Fibroblast of lung (primary cell): ENCODE measurements at regions not wholly inside any gene's neighbourhood (a gene's known extent, or its start where the extent isn't known, plus 50 kb on each side); places are given as distances from the start of the nearest gene placed in this dataset.

Source experiments
- EZH2 ChIP-seq: IDR thresholded peaks from 2 replicates; pipeline ENCODE4 v1.5.1; 2012; ENCODE audit warnings: low read length, control low read depth, mild to moderate bottlenecking; ENCODE audit errors: missing control alignments
- TF ChIP-seq, protein P1 (sequence below), 2 donors: IDR thresholded peaks in 1 of 2; conservative IDR thresholded peaks in 1 of 2; 1 replicate in 1 of 2; 2 replicates in 1 of 2; pipeline ENCODE4 v1.5.1; 2011 to 2012; ENCODE audit warnings: low read length in 2 of 2, control low read depth in 1 of 2, inconsistent platforms in 1 of 2, low read depth in 1 of 2, mild to moderate bottlenecking in 1 of 2

DNA sequence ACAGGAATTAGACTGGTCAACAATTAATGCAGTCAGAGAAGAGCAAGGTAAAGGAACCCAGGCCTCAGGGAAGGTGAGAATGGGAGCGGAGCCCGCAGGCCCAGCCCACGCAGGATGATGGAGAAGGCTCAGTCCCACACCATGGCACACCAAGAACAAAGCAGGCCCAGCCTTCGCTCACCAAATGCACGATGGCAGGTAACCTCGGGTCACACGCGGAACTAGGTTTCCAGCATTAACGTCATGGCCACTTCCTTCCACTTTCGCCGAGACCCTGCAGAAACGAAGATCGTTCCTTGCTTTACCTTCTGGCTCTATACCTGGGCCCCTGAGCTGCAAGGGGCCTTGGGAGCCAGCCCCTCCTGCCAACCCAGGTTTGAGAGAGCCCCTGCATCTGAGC is 240.2 kb upstream of the C1orf174 start:
- TF ChIP-seq, protein P1, sequence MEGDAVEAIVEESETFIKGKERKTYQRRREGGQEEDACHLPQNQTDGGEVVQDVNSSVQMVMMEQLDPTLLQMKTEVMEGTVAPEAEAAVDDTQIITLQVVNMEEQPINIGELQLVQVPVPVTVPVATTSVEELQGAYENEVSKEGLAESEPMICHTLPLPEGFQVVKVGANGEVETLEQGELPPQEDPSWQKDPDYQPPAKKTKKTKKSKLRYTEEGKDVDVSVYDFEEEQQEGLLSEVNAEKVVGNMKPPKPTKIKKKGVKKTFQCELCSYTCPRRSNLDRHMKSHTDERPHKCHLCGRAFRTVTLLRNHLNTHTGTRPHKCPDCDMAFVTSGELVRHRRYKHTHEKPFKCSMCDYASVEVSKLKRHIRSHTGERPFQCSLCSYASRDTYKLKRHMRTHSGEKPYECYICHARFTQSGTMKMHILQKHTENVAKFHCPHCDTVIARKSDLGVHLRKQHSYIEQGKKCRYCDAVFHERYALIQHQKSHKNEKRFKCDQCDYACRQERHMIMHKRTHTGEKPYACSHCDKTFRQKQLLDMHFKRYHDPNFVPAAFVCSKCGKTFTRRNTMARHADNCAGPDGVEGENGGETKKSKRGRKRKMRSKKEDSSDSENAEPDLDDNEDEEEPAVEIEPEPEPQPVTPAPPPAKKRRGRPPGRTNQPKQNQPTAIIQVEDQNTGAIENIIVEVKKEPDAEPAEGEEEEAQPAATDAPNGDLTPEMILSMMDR (conservative IDR thresholded peaks at IDR 0.05 in 1 of 2, IDR thresholded peaks at IDR 0.05 in 1 of 2; ENCODE audit: low read depth in 1 of 2, low read length in 2 of 2) = no peak
- no peak for TF ChIP-seq EZH2
